H1 (cell line): ENCODE measurements at regions not wholly inside any gene's neighbourhood (a gene's known extent, or its start where the extent isn't known, plus 50 kb on each side); places are given as distances from the start of the nearest gene placed in this dataset.

Source experiments
- CTCF ChIA-PET: fragments of 300-600 bp; sonication (Branson Sonifier 250); formaldehyde crosslinking; loops from one replicate; lab custom pipeline; 2021; ENCODE audit not compliant: partially characterized antibody; lab: Charles Lee
- POLR2A ChIA-PET: fragments of 300-600 bp; sonication (Branson Sonifier 250); formaldehyde crosslinking; loops from one replicate; lab custom pipeline; 2021; ENCODE audit warnings: inconsistent platforms; ENCODE audit not compliant: partially characterized antibody; lab: Charles Lee
- DNase-seq, 2 experiments: peaks; one replicate each; pipeline versions ENCODE4 v3.0.0 to v3.0.0-alpha.2; 2010 to 2022; ENCODE audit warnings: low spot score in 2 of 2, low read depth in 1 of 2, mixed read lengths in 1 of 2
- FAIRE-seq: peaks from 2 replicates; lab custom pipeline; 2011; peaks lifted over from hg19 to GRCh38; lab: Jason Lieb, UNC
- H2AFZ ChIP-seq: 2 replicates; pipeline ENCODE4 v1.8.1; 2012; ENCODE audit warnings: low read length, inconsistent platforms
- H2AK5ac ChIP-seq: 2 replicates; pipeline ENCODE4 v1.6.1; 2013; ENCODE audit warnings: low read depth, low read length
- H2BK120ac ChIP-seq: replicated peaks from 2 replicates; pipeline ENCODE3; 2013; ENCODE audit warnings: low read depth, low read length, inconsistent platforms
- H2BK12ac ChIP-seq: 2 replicates; pipeline ENCODE4 v1.6.1; 2013; ENCODE audit warnings: low read depth, low read length
- H2BK15ac ChIP-seq: 2 replicates; pipeline ENCODE4 v1.6.1; 2013; ENCODE audit warnings: low read length
- H2BK20ac ChIP-seq: 2 replicates; pipeline ENCODE4 v1.6.1; 2013; ENCODE audit warnings: low read length
- H2BK5ac ChIP-seq: 2 replicates; pipeline ENCODE4 v1.6.1; 2013; ENCODE audit warnings: low read depth, low read length
- H3K14ac ChIP-seq: 2 replicates; pipeline ENCODE4 v1.6.1; 2013; ENCODE audit warnings: inconsistent platforms; ENCODE audit not compliant: insufficient read length
- H3K18ac ChIP-seq: 2 replicates; pipeline ENCODE4 v1.6.1; 2013; ENCODE audit warnings: low read length; ENCODE audit errors: extremely low read depth
- H3K23ac ChIP-seq: 2 replicates; pipeline ENCODE4 v1.6.1; 2013; ENCODE audit warnings: inconsistent platforms; ENCODE audit not compliant: insufficient read length
- H3K23me2 ChIP-seq: 2 replicates; pipeline ENCODE4 v1.6.1; 2013; ENCODE audit warnings: low read depth, low read length
- H3K27ac ChIP-seq: 2 replicates; pipeline ENCODE4 v1.6.1; 2011; ENCODE audit warnings: low read depth, low read length, inconsistent platforms
- H3K27me3 ChIP-seq, 4 experiments: replicated peaks in 1 of 4; 1 replicate in 1 of 4; 2 replicates in 3 of 4; pipeline versions ENCODE4 v1.6.1 to v1.8.1; 2011 to 2013; ENCODE audit warnings: low read length in 3 of 4, mild to moderate bottlenecking in 3 of 4, inconsistent platforms in 2 of 4, mixed read lengths in 2 of 4, moderate library complexity in 1 of 4; ENCODE audit not compliant: control insufficient read depth in 3 of 4, insufficient read depth in 3 of 4; ENCODE audit errors: extremely low read depth in 1 of 4
- H3K36me3 ChIP-seq, 4 experiments: 2 replicates each; pipeline versions ENCODE4 v1.6.1 to v1.8.1; 2011 to 2013; ENCODE audit warnings: mild to moderate bottlenecking in 4 of 4, low read length in 3 of 4, moderate library complexity in 2 of 4, control low read depth in 1 of 4, inconsistent platforms in 1 of 4; ENCODE audit not compliant: insufficient read depth in 4 of 4, control insufficient read depth in 2 of 4
- H3K4ac ChIP-seq: replicated peaks from 2 replicates; pipeline ENCODE3; 2013; ENCODE audit warnings: low read length, low read depth, mixed read lengths, inconsistent platforms; ENCODE audit not compliant: insufficient read length
- H3K4me1 ChIP-seq, 4 experiments: replicated peaks in 1 of 4; 1 replicate in 1 of 4; 2 replicates in 3 of 4; pipeline versions ENCODE4 v1.6.1 to v1.8.1; 2011 to 2013; ENCODE audit warnings: low read length in 3 of 4, inconsistent platforms in 2 of 4, mixed read lengths in 1 of 4; ENCODE audit not compliant: insufficient read depth in 4 of 4, control insufficient read depth in 3 of 4
- H3K4me2 ChIP-seq, 2 experiments: 2 replicates each; pipeline versions ENCODE4 v1.6.1 to v1.8.1; 2011 to 2013; ENCODE audit warnings: low read depth in 2 of 2, low read length in 2 of 2, control low read depth in 1 of 2, inconsistent platforms in 1 of 2, mild to moderate bottlenecking in 1 of 2; ENCODE audit not compliant: insufficient read depth in 1 of 2
- H3K4me3 ChIP-seq, 4 experiments: fragments of 200-600, 300-600 bp in 1 of 4; sonication (generic), shearing (Covaris generic), sonication (Bioruptor Twin) in 1 of 4; 2 replicates each; pipeline versions ENCODE4 v1.5.1 to v1.8.1; 2011 to 2016; ENCODE audit warnings: low read length in 4 of 4, low read depth in 3 of 4, control low read depth in 2 of 4, inconsistent platforms in 2 of 4, mild to moderate bottlenecking in 2 of 4, mixed read lengths in 1 of 4, moderate library complexity in 1 of 4; ENCODE audit not compliant: insufficient read depth in 2 of 4; ENCODE audit errors: extremely low read depth in 1 of 4
- H3K56ac ChIP-seq: replicated peaks from 2 replicates; pipeline ENCODE3; 2013; ENCODE audit warnings: low read depth, mild to moderate bottlenecking, mixed read lengths, low read length, inconsistent platforms; ENCODE audit not compliant: insufficient read length
- H3K79me1 ChIP-seq: 2 replicates; pipeline ENCODE4 v1.6.1; 2013; ENCODE audit warnings: low read depth, low read length, control low read depth
- H3K79me2 ChIP-seq, 2 experiments: 2 replicates each; pipeline versions ENCODE4 v1.6.1 to v1.8.1; 2012 to 2013; ENCODE audit warnings: low read length in 2 of 2, mild to moderate bottlenecking in 2 of 2, inconsistent platforms in 1 of 2; ENCODE audit not compliant: insufficient read depth in 2 of 2, control insufficient read depth in 1 of 2
- H3K9ac ChIP-seq, 4 experiments: replicated peaks in 1 of 4; 1 replicate in 1 of 4; 2 replicates in 3 of 4; pipeline versions ENCODE4 v1.6.1 to v1.8.1; 2011 to 2013; ENCODE audit warnings: low read depth in 3 of 4, low read length in 3 of 4, control low read depth in 2 of 4, mild to moderate bottlenecking in 2 of 4, moderate library complexity in 2 of 4, inconsistent platforms in 1 of 4; ENCODE audit errors: extremely low read depth in 1 of 4
- H3K9me3 ChIP-seq, 2 experiments: 2 replicates each; pipeline versions ENCODE4 v1.6.1 to v1.8.1; 2012 to 2013; ENCODE audit warnings: mild to moderate bottlenecking in 2 of 2, moderate library complexity in 2 of 2, control low read depth in 1 of 2, inconsistent platforms in 1 of 2, low read depth in 1 of 2, low read length in 1 of 2, mixed read lengths in 1 of 2; ENCODE audit not compliant: insufficient read depth in 2 of 2
- H4K20me1 ChIP-seq, 2 experiments: replicated peaks in 1 of 2; 2 replicates each; pipeline versions ENCODE3 to v1.8.1; 2011 to 2013; ENCODE audit warnings: inconsistent platforms in 2 of 2, low read length in 2 of 2, mild to moderate bottlenecking in 1 of 2; ENCODE audit not compliant: insufficient read depth in 2 of 2, control insufficient read depth in 1 of 2
- H4K5ac ChIP-seq: 2 replicates; pipeline ENCODE4 v1.6.1; 2013; ENCODE audit warnings: low read length, low read depth, mixed read lengths, inconsistent platforms; ENCODE audit not compliant: insufficient read length
- H4K8ac ChIP-seq: 2 replicates; pipeline ENCODE4 v1.8.0; 2013; ENCODE audit warnings: mild to moderate bottlenecking, moderate library complexity, low read length, inconsistent platforms; ENCODE audit not compliant: insufficient read depth; ENCODE audit errors: extremely low read depth
- H4K91ac ChIP-seq: replicated peaks from 2 replicates; pipeline ENCODE3; 2013; ENCODE audit warnings: low read length, mixed read lengths, inconsistent platforms; ENCODE audit not compliant: insufficient read length
- ATF3 ChIP-seq: IDR thresholded peaks from 2 replicates; pipeline ENCODE4 v1.6.1; 2011; ENCODE audit warnings: low read depth, mild to moderate bottlenecking, low read length; ENCODE audit not compliant: insufficient read depth
- CEBPB ChIP-seq: IDR thresholded peaks from 2 replicates; pipeline ENCODE4 v1.6.1; 2012; ENCODE audit warnings: low read depth, low read length
- CHD2 ChIP-seq: IDR thresholded peaks from 2 replicates; pipeline ENCODE4 v1.6.1; 2012; ENCODE audit warnings: low read length, improper control_type of control experiment
- CTBP2 ChIP-seq: IDR thresholded peaks from 2 replicates; pipeline ENCODE4 v1.7.0; 2011; ENCODE audit warnings: borderline replicate concordance, mild to moderate bottlenecking, moderate library complexity, mixed read lengths, low read length; ENCODE audit not compliant: insufficient read depth, insufficient read length
- EP300 ChIP-seq, 2 experiments: IDR thresholded peaks; 1 replicate in 1 of 2; 2 replicates in 1 of 2; pipeline ENCODE4 v1.6.1; 2011 to 2012; ENCODE audit warnings: low read depth in 2 of 2, low read length in 2 of 2, mild to moderate bottlenecking in 2 of 2, borderline replicate concordance in 1 of 2, inconsistent platforms in 1 of 2, moderate library complexity in 1 of 2
- GABPA ChIP-seq: IDR thresholded peaks from 2 replicates; pipeline ENCODE4 v1.6.1; 2011; ENCODE audit warnings: mild to moderate bottlenecking, low read length, moderate library complexity, borderline replicate concordance; ENCODE audit not compliant: insufficient read depth
- JUN ChIP-seq: IDR thresholded peaks from 2 replicates; pipeline ENCODE4 v1.6.1; 2011; ENCODE audit warnings: low read depth, mild to moderate bottlenecking, improper control_type of control experiment, low read length
- NANOG ChIP-seq: IDR thresholded peaks from 2 replicates; pipeline ENCODE4 v1.6.1; 2011; ENCODE audit warnings: low read length, low read depth, mild to moderate bottlenecking, inconsistent platforms; ENCODE audit not compliant: insufficient read depth, poor library complexity, severe bottlenecking
- RXRA ChIP-seq: IDR thresholded peaks from 2 replicates; pipeline ENCODE4 v1.6.1; 2011; ENCODE audit warnings: low read depth, mild to moderate bottlenecking, low read length, moderate library complexity; ENCODE audit not compliant: insufficient read depth
- SIRT6 ChIP-seq: IDR thresholded peaks from one replicate; pipeline ENCODE4 v1.7.1; 2012; ENCODE audit warnings: low read length, inconsistent platforms
- SP1 ChIP-seq: IDR thresholded peaks from 2 replicates; pipeline ENCODE4 v1.6.1; 2011; ENCODE audit warnings: low read depth, low read length
- USF2 ChIP-seq: IDR thresholded peaks from 2 replicates; pipeline ENCODE4 v1.6.1; 2011; ENCODE audit warnings: low read length, improper control_type of control experiment
- WGBS, 2 experiments: shearing (Covaris generic) in 1 of 2; methylation state at CpG; one replicate each; pipeline versions ENCODE4 v1.1.6 to v1.1.7; 2013 to 2015; ENCODE audit warnings: low lambda C conversion rate in 2 of 2, mixed read lengths in 2 of 2, inconsistent platforms in 1 of 2, low coverage in 1 of 2, missing lambda C conversion rate in 1 of 2; ENCODE audit not compliant: insufficient replicate concordance in 2 of 2, insufficient coverage in 1 of 2, insufficient read length in 1 of 2; ENCODE audit errors: extremely low coverage in 1 of 2, missing lambda C conversion rate in 1 of 2; 5-methylcytosine and 5-hydroxymethylcytosine counted together

GRCh38 chr9:4370501-4370900, 70.6 kb upstream of the GLIS3 start:
- Histone ChIP-seq H3K4me3 (no peak overlapping the region), H2BK120ac (no peak overlapping the region), H2BK12ac (no peak overlapping the region), H3K79me2 (no peaks in the 10 kb centered on the region), H3K36me3 (no peaks in the 10 kb centered on the region), H3K27me3 (no peaks in the 10 kb centered on the region), H3K14ac (no peak overlapping the region), H3K9ac (no peak overlapping the region), H3K79me1 (no peaks in the 10 kb centered on the region), H3K4me1 (0 out of 7 replicates have a peak, but pooled peaks cover 0 to 1% (median 0%) of the 10 kb centered on the region in 4 experiments), H3K23me2 (no peaks in the 10 kb centered on the region), H3K56ac (no peak overlapping the region), H3K18ac (no peak overlapping the region), H2AK5ac (no peak overlapping the region), H4K5ac (no peak overlapping the region), H3K27ac (no peak overlapping the region), H2BK15ac (no peak overlapping the region), H2BK5ac (no peak overlapping the region), H2AFZ (no peak overlapping the region), H2BK20ac (no peak overlapping the region), H4K91ac (no peak overlapping the region), H3K23ac (no peak overlapping the region), H3K4me2 (no peak overlapping the region), H4K20me1 (no peaks in the 10 kb centered on the region), H3K4ac (no peak overlapping the region), H3K9me3 (no peaks in the 10 kb centered on the region), H4K8ac (no peak overlapping the region)
- ChIA-PET POLR2A (no interaction called here), CTCF (interaction anchor here (0.7 to 6.2 kb wide), 3 partner anchors 55 to 638 kb away, joined by 3 to 64 read pairs (median 3); no protein-coding TSS in a partner anchor)
- WGBS, 2 experiments = 86% methylated on average over 3 of the region's 3 CpGs; no CpG with 5 or more reads in 1 of the 2 experiments
- DNase-seq (no peak), FAIRE-seq (no peak)
- TF ChIP-seq RXRA (no peak), USF2 (no peak), GABPA (no peak), SIRT6 (no peak), CEBPB (no peak), JUN (no peak), SP1 (no peak), CTBP2 (no peak), ATF3 (no peak), EP300 (IDR thresholded peaks at IDR 0.05; ENCODE audit: borderline replicate concordance in 1 of 2, low read depth in 2 of 2, low read length in 2 of 2) (no peak), NANOG (no peak), CHD2 (no peak)
